ENCODE measurements at regions not wholly inside any gene's neighbourhood (a gene's known extent, or its start where the extent isn't known, plus 50 kb on each side); places are given as distances from the start of the nearest gene placed in this dataset.
A peak's percentile ranks its signal among the peaks of the same experiment; 100 is the strongest.

- H3K4me3 ChIP-seq = no peak overlapping the region
- H3K79me2 ChIP-seq = no peaks in the 10 kb centered on the region
- WGBS (ENCODE audit: low lambda C conversion rate, missing lambda C conversion rate) = 100% methylated on average over 1 of the region's 1 CpG
- H3K9me3 ChIP-seq (ENCODE audit: low read depth) = no peaks in the 10 kb centered on the region
- peak overlapping the region; percentile 49 for H3K27ac ChIP-seq
- no peaks in the 10 kb centered on the region for H3K9me2 ChIP-seq (replicated peaks; ENCODE audit: insufficient read depth)
- H2AFZ ChIP-seq = no peak overlapping the region
- H3K4me2 ChIP-seq = no peak overlapping the region
- peaks cover 12% of the 10 kb centered on the region for H3K4me1 ChIP-seq (ENCODE audit: insufficient read depth)
- H3K27me3 ChIP-seq = no peaks in the 10 kb centered on the region
- H4K20me1 ChIP-seq (ENCODE audit: insufficient read depth, poor library complexity, severe bottlenecking) = no peaks in the 10 kb centered on the region
- no peak for DNase-seq (ENCODE audit: low spot score)
- TF ChIP-seq EZH2 (IDR thresholded peaks at IDR 0.05; ENCODE audit: borderline replicate concordance) (no peak), EZH2phosphoT487 (IDR thresholded peaks at IDR 0.05; ENCODE audit: low read depth, severe bottlenecking, unreplicated experiment) (no peak), CTCF (IDR thresholded peaks at IDR 0.05; ENCODE audit: poor library complexity) (no peak)
- H3K36me3 ChIP-seq (replicated peaks; ENCODE audit: insufficient read depth, low read depth) = no peaks in the 10 kb centered on the region
Measured at GRCh38 chr4:99722006-99722405, 64.4 kb upstream of the C4orf54 start.

- Histone ChIP-seq H4K20me1 (ENCODE audit: insufficient read depth, poor library complexity, severe bottlenecking) (no peaks in the 10 kb centered on the region), H3K9me3 (ENCODE audit: low read depth) (no peaks in the 10 kb centered on the region), H2AFZ (no peak overlapping the region), H3K4me3 (no peak overlapping the region), H3K9me2 (replicated peaks; ENCODE audit: insufficient read depth) (no peaks in the 10 kb centered on the region), H3K27ac (no peak overlapping the region), H3K27me3 (no peaks in the 10 kb centered on the region), H3K79me2 (no peaks in the 10 kb centered on the region), H3K4me2 (no peak overlapping the region), H3K4me1 (ENCODE audit: insufficient read depth) (peaks cover 18% of the 10 kb centered on the region), H3K36me3 (replicated peaks; ENCODE audit: insufficient read depth, low read depth) (no peaks in the 10 kb centered on the region)
- no peak for DNase-seq (ENCODE audit: low spot score)
- no peak for TF ChIP-seq EZH2 (IDR thresholded peaks at IDR 0.05; ENCODE audit: borderline replicate concordance)
- no peak for TF ChIP-seq EZH2phosphoT487 (IDR thresholded peaks at IDR 0.05; ENCODE audit: low read depth, severe bottlenecking, unreplicated experiment)
- no peak for TF ChIP-seq CTCF (IDR thresholded peaks at IDR 0.05; ENCODE audit: poor library complexity)
Measured at GRCh38 chr4:99720206-99720605, 62.6 kb upstream of the C4orf54 start.

GRCh38 chr4:99716996-99717395, 59.4 kb upstream of the C4orf54 start:
- H3K9me2 ChIP-seq (replicated peaks; ENCODE audit: insufficient read depth) = no peaks in the 10 kb centered on the region
- no peaks in the 10 kb centered on the region for H3K27me3 ChIP-seq
- H3K9me3 ChIP-seq (ENCODE audit: low read depth) = no peaks in the 10 kb centered on the region
- peak overlapping the region; percentile 67 for H3K27ac ChIP-seq
- H4K20me1 ChIP-seq (ENCODE audit: insufficient read depth, poor library complexity, severe bottlenecking) = no peaks in the 10 kb centered on the region
- peak; percentile 17 for DNase-seq (ENCODE audit: low spot score)
- H3K79me2 ChIP-seq = no peaks in the 10 kb centered on the region
- H3K4me1 ChIP-seq (ENCODE audit: insufficient read depth) = peaks cover 6% of the 10 kb centered on the region
- H2AFZ ChIP-seq = no peak overlapping the region
- no peak overlapping the region for H3K4me3 ChIP-seq
- no peaks in the 10 kb centered on the region for H3K36me3 ChIP-seq (replicated peaks; ENCODE audit: insufficient read depth, low read depth)
- no peak overlapping the region for H3K4me2 ChIP-seq
- TF ChIP-seq CTCF (IDR thresholded peaks at IDR 0.05; ENCODE audit: poor library complexity) (no peak), EZH2 (IDR thresholded peaks at IDR 0.05; ENCODE audit: borderline replicate concordance) (no peak), EZH2phosphoT487 (IDR thresholded peaks at IDR 0.05; ENCODE audit: low read depth, severe bottlenecking, unreplicated experiment) (no peak)
- WGBS (ENCODE audit: low lambda C conversion rate, missing lambda C conversion rate) = 25% methylated on average over 1 of the region's 1 CpG

- H3K9me2 ChIP-seq (replicated peaks; ENCODE audit: insufficient read depth) = no peaks in the 10 kb centered on the region
- H3K79me2 ChIP-seq = no peaks in the 10 kb centered on the region
- no peaks in the 10 kb centered on the region for H3K27me3 ChIP-seq
- H3K4me1 ChIP-seq (ENCODE audit: insufficient read depth) = peaks cover 6% of the 10 kb centered on the region
- peak overlapping the region; percentile 50 for H3K27ac ChIP-seq
- peak; percentile 77 for TF ChIP-seq EZH2phosphoT487 (IDR thresholded peaks at IDR 0.05; ENCODE audit: low read depth, severe bottlenecking, unreplicated experiment)
- TF ChIP-seq EZH2 (IDR thresholded peaks at IDR 0.05; ENCODE audit: borderline replicate concordance) = no peak
- no peaks in the 10 kb centered on the region for H4K20me1 ChIP-seq (ENCODE audit: insufficient read depth, poor library complexity, severe bottlenecking)
- H3K9me3 ChIP-seq (ENCODE audit: low read depth) = no peaks in the 10 kb centered on the region
- H2AFZ ChIP-seq = no peak overlapping the region
- no peaks in the 10 kb centered on the region for H3K36me3 ChIP-seq (replicated peaks; ENCODE audit: insufficient read depth, low read depth)
- no peak overlapping the region for H3K4me2 ChIP-seq
- DNase-seq (ENCODE audit: low spot score) = peak; percentile 28
- H3K4me3 ChIP-seq = no peak overlapping the region
Measured at GRCh38 chr4:99715286-99715685, 57.7 kb upstream of the C4orf54 start.
